GF-D8 (cell line): ENCODE measurements at regions not wholly inside any gene's neighbourhood (a gene's known extent, or its start where the extent isn't known, plus 50 kb on each side); places are given as distances from the start of the nearest gene placed in this dataset.

ENCODE experiments used
- DNase-seq: peaks from one replicate; lab custom pipeline; 2025; lab: John Stamatoyannopoulos, UW

DNA sequence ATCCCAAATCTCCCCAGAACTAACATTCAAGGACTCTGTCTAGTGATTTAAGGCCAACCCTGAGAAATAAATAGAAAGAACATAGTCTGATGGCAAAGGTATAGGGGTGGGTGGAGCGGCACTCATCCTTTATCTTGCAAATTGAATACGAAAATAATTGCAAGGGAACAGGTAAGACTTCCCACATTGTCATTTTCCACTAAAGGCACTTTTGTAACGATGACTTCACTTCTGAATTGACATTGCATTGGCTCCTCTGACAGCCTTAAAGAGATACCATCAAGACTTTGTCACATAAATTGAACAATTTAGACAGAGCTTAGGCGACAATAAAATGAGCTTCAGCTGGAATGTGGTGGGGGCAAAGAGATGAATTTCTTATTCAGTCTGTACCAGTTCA, 75.3 kb upstream of the PLCL2 start:
- DNase-seq, result no peak

DNA sequence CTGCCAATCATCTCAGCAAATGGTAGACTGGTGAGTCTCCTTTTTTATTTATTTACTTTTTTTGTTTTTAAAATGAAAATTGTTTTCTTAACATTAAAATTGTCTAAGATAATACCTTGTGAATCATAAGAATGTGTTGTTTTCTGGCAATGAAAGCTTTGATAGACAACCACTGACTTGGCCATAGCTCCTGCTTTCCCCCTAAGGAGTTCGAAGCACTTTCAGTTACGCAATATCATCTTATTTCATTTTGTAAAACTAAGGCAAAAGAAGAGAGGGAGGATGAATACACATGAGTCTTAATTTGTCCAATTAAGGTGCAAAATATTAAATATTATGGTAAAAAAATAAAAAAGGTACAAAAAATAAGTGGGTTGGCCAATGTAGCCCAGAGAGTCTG, 74.8 kb upstream of the PLCL2 start:
- no peak for DNase-seq

DNA sequence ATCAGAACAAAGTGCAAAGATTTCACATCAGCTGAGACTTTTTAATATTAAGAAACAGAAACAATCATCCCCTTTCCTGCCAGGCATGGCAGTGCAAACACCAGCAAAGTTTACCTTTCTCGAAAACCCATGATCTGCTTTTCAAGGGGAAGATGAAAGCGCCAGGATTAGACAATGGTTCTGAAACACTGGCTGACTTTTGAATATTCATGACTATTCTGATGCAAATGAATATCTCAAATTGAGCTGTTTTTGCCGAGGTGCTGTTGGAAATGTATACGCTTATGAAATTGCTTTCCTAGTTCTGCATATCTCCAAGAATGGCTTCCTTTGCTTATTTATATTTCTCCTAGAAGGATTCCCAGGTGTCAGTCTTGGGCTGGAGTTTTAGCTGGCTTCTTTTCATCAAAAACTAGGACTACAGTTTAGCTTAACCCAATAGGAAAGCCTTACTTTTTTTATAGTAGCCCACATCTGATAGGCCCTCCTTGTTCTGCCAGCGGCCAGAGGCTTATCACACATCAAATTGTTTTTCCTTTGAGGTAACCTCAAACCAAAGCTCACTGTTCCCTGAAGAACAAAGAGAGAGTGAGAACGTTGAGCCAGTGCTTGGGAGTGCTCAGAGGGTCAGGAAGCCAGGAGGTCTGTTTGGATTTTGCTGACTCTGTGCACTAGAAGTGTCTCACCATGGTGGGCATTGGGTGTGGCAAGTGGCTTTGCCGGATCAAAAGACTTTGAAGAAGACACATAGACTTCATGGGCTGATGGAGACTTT, 74.0 kb upstream of the PLCL2 start:
- no peak for DNase-seq

DNA sequence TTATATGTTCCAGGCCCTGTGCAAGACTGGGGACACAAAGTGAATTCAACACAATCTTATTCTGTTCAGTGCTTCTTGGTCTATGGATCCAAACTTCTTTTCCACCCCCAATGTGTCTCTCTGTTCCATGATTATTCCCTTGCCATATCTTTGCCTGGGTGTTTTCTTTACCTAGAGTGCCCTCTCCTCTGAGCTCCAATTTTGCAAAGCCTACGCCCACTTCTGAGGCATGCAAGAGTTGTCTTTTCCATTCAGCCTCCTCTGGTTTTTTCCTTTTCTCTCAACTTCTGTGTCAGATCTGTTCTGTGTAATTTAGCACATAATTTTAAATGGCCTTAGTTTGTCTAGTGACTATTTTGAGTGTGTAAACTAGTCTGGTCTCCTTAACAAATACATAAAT, 72.8 kb upstream of the PLCL2 start:
- no peak for DNase-seq

DNA sequence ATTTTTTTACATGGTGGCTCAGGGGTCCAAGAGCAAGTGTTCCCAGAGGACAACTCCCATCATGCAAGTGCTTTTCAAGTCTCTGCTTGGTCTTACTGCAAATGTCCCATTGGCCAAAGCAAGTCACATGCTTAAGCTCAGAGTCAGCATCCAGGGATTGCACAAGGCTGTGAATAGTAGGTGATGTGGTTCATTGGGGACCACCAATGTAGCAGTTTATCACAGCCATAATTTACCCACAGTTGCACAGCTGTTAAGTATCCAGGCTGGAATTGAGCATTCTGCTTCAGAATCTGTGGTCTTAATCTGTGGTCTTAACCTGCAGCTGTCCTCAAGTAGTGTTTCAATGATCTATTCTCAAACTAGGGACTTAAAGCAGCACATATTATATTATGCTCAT, 71.4 kb upstream of the PLCL2 start:
- no peak for DNase-seq

DNA sequence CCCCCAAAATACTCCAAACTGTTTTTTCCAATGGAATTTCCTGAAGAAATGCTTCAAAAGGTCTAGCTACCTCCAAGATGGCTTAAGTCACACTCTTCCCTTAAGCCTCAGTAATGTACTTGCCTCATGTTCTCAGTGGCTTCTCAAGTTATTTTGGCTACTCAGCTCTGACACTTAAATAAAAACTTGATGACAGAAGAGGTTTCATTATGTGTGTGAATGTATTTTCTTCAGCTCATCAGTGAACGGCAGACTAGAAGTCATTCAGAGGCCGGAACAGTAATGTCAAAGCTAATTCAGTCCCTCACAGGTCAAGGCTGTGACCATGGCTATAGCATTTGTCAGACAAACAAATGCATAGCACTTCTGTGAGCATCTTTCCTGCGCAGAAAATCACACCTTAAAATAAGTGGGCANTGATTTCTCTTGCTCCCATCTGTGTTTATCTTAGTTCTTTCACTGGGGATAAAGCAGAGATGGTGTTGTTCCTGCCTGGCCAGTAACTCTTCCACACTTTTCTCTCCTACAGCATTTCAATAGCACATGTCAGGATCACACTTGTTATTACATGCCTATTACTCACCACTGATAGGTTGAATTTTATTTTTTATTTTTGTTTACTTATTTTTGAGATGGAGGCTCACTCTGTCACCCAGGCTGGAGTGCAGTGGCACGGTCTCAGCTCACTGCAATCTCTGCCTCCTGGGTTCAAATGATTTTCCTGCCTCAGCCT, 68.5 kb upstream of the PLCL2 start:
- no peak for DNase-seq

DNA sequence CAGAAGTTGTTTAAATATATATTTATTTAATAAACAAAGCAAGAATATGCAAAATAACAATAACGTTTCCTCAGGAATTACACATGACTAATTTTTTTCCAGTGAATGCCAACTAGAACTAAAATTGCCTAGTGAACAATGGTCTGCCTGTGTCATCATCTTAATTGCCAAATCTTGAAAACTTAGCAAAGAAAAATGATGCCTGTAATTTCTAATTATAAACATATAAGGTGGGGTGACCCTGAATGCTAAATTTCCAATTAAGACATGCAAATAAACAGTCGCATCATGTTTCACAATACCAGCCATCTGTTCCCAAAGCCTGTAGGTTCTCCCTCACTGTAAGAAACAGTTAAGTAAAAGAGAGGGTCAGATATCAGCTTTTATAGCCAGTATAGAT, 67.6 kb upstream of the PLCL2 start:
- no peak for DNase-seq

DNA sequence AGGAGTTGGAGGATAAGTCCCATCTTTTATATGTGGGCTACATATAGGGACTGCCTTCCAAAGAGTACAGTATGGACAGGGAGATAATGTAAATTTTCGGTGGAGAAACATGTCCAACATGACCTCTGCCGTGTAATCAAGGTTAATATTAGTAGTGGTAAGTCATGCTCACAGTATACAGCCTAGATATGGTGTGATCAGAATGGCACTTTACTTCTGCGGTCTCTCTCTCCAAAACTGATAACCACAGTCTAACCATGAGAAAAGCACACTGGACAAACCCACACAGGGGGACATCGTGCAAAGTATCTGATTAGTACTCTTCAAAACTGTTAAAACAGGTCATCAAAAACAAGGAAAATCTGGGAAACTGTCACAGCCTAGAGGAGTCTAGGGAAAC, 66.6 kb upstream of the PLCL2 start:
- no peak for DNase-seq

DNA sequence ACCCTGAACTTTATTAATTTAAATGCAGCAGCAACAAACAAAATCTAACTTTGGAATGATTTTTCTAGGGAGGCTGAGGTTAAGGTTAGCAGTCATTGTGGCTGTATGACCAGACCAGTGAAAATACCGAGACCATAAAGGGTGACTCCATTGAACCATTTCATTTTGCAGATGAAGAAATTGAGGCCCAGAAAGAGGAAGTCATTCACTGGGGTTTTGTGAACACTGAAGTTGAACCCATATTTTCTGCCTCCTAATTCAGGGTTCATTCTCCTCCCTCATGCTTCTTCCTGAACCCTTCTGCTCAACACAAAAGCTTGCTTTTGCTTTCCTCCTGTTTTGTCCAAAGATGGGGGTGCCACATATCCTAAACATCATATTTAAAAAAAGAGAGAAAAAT, 65.8 kb upstream of the PLCL2 start:
- no peak for DNase-seq

DNA sequence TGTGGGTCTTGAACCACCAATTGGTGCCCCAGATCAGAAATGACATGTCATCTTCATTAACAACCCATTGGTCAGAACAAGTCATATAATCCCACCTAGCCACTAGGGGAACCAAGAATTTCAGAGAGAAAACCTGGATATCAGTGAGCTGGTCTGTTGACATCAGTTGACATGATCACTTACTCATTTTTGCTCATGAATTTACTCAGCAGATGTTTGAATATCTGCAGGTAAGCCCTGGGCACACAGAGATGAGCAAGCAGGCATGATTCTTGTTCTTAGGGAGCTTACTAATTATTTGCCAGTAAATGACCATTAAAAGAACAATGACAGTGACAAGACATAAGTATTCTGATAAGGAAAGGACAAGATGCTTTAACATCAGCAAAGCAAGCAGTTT, 64.3 kb upstream of the PLCL2 start:
- no peak for DNase-seq

DNA sequence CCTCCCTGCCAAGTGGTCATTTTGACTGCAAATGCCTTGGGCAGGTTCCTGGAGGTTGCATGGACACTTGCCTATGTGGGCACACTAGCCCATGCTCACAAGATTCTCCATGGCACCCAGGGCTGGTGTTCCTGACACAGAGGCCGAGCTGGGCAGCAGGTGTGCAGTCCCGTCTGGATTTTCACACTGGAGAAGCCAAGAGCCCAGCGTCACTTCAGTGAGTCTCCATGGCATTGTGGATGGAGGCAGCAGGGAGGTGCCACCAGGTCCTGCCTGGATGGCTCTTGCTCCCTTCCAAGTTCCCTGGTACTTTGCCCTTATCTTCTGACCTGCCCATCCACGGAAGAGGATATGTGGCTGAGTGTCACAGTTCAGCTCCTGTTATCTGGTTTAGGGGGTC, 63.7 kb upstream of the PLCL2 start:
- no peak for DNase-seq

DNA sequence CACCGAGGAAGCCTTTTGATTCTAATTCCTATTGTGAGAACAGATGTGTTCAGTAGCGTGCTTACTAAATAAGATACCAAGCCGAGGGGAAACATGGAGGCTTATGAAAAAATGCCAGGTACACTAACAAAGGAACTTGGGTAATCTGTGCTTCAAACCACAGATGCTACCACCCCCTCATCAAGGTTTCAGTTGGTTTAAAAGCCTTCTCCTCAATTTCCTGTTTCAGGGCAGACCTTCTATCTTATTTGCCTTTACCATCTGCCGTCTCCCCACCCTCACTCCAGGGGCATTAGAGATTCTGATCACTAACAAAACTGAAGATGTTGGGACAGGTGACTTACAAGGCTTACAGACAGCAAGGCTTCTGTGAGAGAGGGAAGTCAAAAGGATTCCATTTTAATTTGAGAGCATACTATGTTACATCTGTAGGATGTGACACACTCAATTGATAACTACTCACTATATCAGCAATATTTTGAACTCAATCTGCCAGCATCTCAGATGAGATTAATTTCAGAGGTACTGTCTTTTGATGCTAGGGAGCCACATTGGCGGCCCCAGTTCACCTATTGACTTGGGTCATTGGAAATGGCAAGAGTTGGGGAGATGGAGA, 60.6 kb upstream of the PLCL2 start:
- DNase-seq, result no peak

DNA sequence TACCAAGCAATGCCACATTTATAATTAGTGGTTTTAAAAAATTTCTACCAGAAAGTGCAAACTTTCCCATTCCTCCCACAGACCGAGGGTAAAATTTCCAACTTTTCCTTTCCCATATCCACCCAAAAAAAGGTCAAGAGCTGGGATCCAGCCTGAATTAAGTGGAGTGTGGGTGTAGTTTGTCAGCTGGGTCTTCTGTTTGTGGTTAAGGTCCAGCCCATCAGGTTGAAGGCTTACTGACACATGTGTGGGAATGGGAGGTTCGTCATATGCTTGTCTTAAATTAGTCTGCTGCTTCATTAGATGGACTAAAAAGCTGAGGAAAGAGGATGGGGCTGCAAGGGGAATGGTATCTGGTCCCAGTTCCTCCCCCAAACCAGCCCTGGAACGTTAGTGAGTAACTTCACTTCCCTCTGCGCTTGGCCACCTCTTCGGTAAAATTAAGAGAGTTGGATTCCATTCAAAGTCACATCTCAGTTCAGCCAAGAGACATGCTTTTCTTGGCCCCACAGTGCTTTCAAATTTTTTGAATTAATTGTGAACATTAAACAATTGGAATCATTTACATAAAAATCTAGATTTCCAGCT, 59.0 kb upstream of the PLCL2 start:
- DNase-seq, result no peak

DNA sequence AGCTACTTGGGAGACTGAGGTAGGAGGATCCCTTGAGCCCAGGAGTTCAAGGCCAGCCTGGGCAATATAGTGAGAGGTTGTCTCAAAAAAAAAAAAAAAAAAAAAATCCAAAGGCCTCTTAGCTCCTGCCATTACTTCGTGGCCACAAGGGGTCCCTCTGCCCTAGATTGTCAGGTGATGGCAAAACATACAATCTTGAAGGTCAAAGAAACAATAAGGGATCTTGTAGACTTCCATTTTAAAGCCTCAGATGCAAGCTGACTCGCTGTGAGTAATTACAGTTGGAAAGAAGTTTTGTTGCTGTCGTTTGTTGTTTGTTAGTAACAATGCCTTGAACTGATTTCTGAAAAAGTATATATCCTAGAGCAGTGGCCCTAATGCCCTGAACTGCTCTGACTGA, 55.9 kb upstream of the PLCL2 start:
- DNase-seq, result no peak

DNA sequence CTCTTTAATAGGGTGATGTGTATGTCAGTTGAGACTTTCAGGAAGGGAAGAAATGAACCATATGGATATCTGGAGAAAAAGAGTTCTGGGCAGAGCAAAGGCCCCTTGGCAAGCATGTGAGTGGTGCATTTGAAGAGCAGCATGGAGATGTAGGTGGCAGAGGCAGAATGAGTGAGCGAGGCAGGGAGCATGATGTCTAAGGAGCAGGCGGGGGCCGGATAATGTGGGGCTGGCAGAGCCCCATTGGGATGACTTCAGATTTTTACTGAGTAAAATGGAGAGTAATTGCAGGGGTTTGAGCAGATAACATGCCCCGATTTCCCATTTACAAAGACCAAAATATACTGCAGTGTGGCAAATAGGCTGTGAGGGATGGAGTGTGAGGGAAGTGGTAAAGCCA, 52.9 kb upstream of the PLCL2 start:
- no peak for DNase-seq

DNA sequence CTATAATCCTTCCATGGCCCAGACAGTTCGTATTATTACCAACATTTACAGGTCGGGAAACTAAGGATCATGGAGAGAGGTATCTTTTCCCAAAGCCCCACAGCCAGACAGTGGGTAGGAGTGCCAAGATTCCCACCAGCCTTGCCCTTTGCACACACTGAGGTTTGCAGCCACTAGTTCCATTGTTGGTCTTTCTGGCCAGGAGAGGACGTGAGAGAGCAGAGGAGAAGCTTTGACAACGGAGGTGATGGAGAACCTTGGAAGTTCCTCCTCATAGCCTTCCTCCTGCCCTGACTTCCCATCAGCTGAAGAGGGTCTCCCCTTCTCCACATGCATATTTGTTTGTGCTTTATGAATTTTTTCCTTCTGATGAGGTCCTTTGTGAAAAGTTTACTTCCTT, 50.5 kb upstream of the PLCL2 start:
- no peak for DNase-seq

DNA sequence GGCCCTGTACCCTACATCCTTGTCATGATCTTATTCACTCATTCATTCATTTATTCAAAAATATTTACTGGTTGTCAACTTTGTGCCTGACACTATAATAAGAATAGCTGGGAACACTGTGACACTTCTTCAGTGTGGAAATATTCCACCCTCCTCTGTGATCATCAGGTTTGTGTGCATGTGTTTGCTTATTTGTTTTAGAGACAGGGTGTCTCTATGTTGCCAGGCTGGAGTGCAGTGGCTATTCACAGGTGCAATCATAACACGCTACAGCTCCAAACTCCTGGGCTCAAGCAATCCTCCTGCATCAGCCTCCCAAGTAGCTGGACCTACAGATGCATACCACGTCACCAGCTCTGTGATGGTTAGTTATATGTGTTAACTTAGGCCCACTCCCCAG, 50.0 kb upstream of the PLCL2 start:
- no peak for DNase-seq
